ENCODE measurements at regions not wholly inside any gene's neighbourhood (a gene's known extent, or its start where the extent isn't known, plus 50 kb on each side); places are given as distances from the start of the nearest gene placed in this dataset.

DNA sequence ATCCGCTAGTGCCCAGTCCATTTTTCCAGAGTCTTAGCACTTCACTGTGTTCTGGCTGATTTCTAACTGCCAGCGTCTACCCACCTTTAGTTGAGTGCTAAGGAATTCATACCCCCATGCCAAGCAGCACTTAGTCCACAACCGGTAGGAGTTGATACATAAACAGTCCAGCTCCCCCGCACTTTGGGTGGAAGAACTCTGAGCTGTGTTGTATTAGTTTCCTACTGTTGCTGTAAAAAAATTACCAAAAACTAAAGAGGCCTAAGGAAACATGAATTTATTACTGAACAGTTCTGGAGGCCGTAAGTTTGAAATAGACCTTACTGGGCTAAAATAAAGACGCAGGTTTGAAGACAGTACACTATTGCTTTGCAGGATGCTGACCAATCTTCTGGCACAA is 87.6 kb downstream of the SLC24A2 start:
- no peak for TF ChIP-seq EZH2 (IDR thresholded peaks at IDR 0.05)
- TF ChIP-seq POLR2AphosphoS5 (IDR thresholded peaks at IDR 0.05; ENCODE audit: borderline replicate concordance, low read depth, low read length), result no peak

Data from SK-N-MC (cell line).